Activated CD8-positive, alpha-beta T cell treated with anti-CD3 and anti-CD28 coated beads, Interleukin-2, amount 10 ng/mL, durations not matched to agents 7 days and 5 days (primary cell): ENCODE measurements at regions not wholly inside any gene's neighbourhood (a gene's known extent, or its start where the extent isn't known, plus 50 kb on each side); places are given as distances from the start of the nearest gene placed in this dataset.
A peak's percentile ranks its signal among the peaks of the same experiment; 100 is the strongest.
"Not testable (repeated sequence)": the region's sequence is repeated elsewhere in the genome, so short reads cannot be mapped to it uniquely, and the experiment has no call there.

Experiments used
- ATAC-seq: fragments of 150-1000 bp; cut with Tn5 transposase; one replicate; pipeline ENCODE4 v1.10.0; 2021; ENCODE audit warnings: moderate library complexity
- CTCF ChIA-PET: fragments of 350-600 bp; sonication (Branson Sonifier 250); formaldehyde crosslinking; loops from one replicate; lab custom pipeline; 2021; ENCODE audit warnings: antibody characterized with exemption; lab: Charles Lee
- POLR2A ChIA-PET: fragments of 350-600 bp; sonication (Branson Sonifier 250); formaldehyde crosslinking; loops from one replicate; lab custom pipeline; 2021; ENCODE audit warnings: antibody characterized with exemption; lab: Charles Lee
- DNase-seq: peaks from one replicate; pipeline ENCODE4 v3.0.0-alpha.2; 2020
- H3K27ac Mint-ChIP-seq: one replicate; pipeline ENCODE4 v1.8.0; 2021; ENCODE audit warnings: mild to moderate bottlenecking, mixed read lengths
- H3K27me3 Mint-ChIP-seq: one replicate; pipeline ENCODE4 v1.8.0; 2021; ENCODE audit warnings: low read depth, mixed read lengths
- H3K36me3 Mint-ChIP-seq: one replicate; pipeline ENCODE4 v1.8.0; 2021; ENCODE audit warnings: low read depth, mixed read lengths
- H3K4me1 Mint-ChIP-seq: one replicate; pipeline ENCODE4 v1.8.0; 2021; ENCODE audit warnings: low read depth, mixed read lengths
- H3K4me3 Mint-ChIP-seq: one replicate; pipeline ENCODE4 v1.8.0; 2021; ENCODE audit warnings: mild to moderate bottlenecking, mixed read lengths
- H3K9me3 Mint-ChIP-seq: one replicate; pipeline ENCODE4 v1.8.0; 2022; ENCODE audit warnings: mixed read lengths; ENCODE audit not compliant: insufficient read depth

DNA sequence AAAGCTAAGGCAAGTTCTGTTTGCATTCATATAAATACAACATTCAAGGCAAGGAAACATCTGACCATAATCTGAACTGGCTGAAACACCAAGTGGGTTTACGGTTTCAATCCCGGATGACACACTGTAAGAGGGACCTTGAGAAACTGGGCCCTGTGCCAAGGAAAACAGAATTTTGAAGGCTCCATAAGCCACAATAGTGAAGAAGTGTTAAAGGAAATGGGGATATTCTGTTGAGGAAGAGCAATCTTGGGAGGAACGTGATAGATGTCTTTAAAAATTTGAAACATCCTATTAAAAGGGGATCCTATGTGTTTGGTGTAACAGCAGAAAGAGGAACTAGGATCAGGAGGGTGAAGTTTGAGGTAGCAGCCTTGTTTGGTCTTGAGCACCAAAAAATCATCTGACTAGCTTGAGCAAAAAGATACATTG is 82.4 kb upstream of the TAB2 start:
- H3K27me3 Mint-ChIP-seq = no peaks in the 10 kb centered on the region
- ChIA-PET POLR2A (interaction anchor here (1.7 kb wide), 1 partner anchor 22 kb away, joined by 5 read pairs; no protein-coding TSS in a partner anchor), CTCF (interaction anchor here (1.5 kb wide), 1 partner anchor 98 kb away, joined by 3 read pairs; no protein-coding TSS in a partner anchor)
- peaks cover 60% of the 10 kb centered on the region for H3K36me3 Mint-ChIP-seq
- peak overlapping the region; percentile 87 for H3K27ac Mint-ChIP-seq
- no peak for DNase-seq
- peaks cover 58% of the 10 kb centered on the region for H3K4me1 Mint-ChIP-seq
- H3K9me3 Mint-ChIP-seq = peaks cover 27% of the 10 kb centered on the region
- H3K4me3 Mint-ChIP-seq = no peak overlapping the region
- no peak for ATAC-seq

GRCh38 chr6:149236589-149236988 is 80.9 kb upstream of the TAB2 start:
- Mint-ChIP-seq H3K27me3 (no peaks in the 10 kb centered on the region), H3K4me1 (peaks cover 50% of the 10 kb centered on the region), H3K9me3 (peaks cover 27% of the 10 kb centered on the region), H3K27ac (no peak overlapping the region), H3K36me3 (peaks cover 63% of the 10 kb centered on the region), H3K4me3 (no peak overlapping the region)
- DNase-seq (no peak), ATAC-seq (no peak)
- CTCF ChIA-PET = interaction anchor here (0.6 to 1.0 kb wide), 3 partner anchors 79 to 184 kb away, joined by 3 read pairs; no protein-coding TSS in a partner anchor
- POLR2A ChIA-PET = interaction anchor here (1.3 kb wide), 1 partner anchor 75 kb away, joined by 3 read pairs; no protein-coding TSS in a partner anchor

DNA sequence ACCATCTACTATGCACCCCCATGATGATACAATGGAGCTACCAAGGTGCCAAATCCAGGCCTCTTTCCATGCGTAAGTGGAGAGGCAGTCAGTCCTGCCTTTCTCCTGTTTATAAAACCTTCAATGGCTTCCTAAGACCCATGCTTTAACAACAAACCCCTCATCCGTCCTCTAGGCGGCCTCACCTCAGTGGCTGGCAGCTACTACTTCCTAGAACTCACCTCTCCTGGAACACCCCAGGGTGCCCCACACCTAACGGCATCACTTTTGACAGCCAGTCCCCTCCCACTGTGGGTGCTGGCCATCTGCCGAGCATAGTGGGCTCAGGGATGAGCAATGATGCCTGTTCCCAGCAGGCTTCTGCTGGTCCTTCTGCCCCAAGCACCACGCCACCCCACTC is 80.0 kb upstream of the TAB2 start:
- ChIA-PET CTCF (interaction anchor here (0.6 to 1.0 kb wide), 2 partner anchors 157 to 489 kb away, joined by 3 read pairs; no protein-coding TSS in a partner anchor), POLR2A (interaction anchor here (1.3 kb wide), 1 partner anchor 74 kb away, joined by 3 read pairs; no protein-coding TSS in a partner anchor)
- H3K27ac Mint-ChIP-seq = peak overlapping the region; percentile 50
- H3K36me3 Mint-ChIP-seq = peaks cover 60% of the 10 kb centered on the region
- no peaks in the 10 kb centered on the region for H3K27me3 Mint-ChIP-seq
- DNase-seq (no peak), ATAC-seq (no peak)
- H3K4me1 Mint-ChIP-seq = peaks cover 42% of the 10 kb centered on the region
- H3K4me3 Mint-ChIP-seq = no peak overlapping the region
- H3K9me3 Mint-ChIP-seq = peaks cover 28% of the 10 kb centered on the region

GRCh38 chr6:149239573-149240209 is 77.8 kb upstream of the TAB2 start:
- no peak for ATAC-seq
- H3K4me3 Mint-ChIP-seq = no peak overlapping the region
- CTCF ChIA-PET = no interaction called here

GRCh38 chr6:149242883-149243282 is 74.6 kb upstream of the TAB2 start:
- Mint-ChIP-seq H3K4me3 (no peak overlapping the region), H3K27ac (no peak overlapping the region), H3K36me3 (peaks cover 42% of the 10 kb centered on the region), H3K9me3 (peaks cover 26% of the 10 kb centered on the region), H3K4me1 (peaks cover 18% of the 10 kb centered on the region), H3K27me3 (no peaks in the 10 kb centered on the region)
- DNase-seq (no peak), ATAC-seq (no peak)
- ChIA-PET POLR2A (no interaction called here), CTCF (no interaction called here)

More at GRCh38 chr6:149239573-149240209, 77.8 kb upstream of the TAB2 start:
- H3K27me3 Mint-ChIP-seq = no peaks in the 10 kb centered on the region
- peaks cover 37% of the 10 kb centered on the region for H3K9me3 Mint-ChIP-seq
- no peak overlapping the region for H3K27ac Mint-ChIP-seq
- POLR2A ChIA-PET = interaction anchor here (1.1 kb wide), 1 partner anchor 144 kb away, joined by 4 read pairs; no protein-coding TSS in a partner anchor
- peaks cover 25% of the 10 kb centered on the region for H3K4me1 Mint-ChIP-seq
- peaks cover 66% of the 10 kb centered on the region for H3K36me3 Mint-ChIP-seq
- no peak for DNase-seq

- ATAC-seq = no peak
- no peaks in the 10 kb centered on the region for H3K27me3 Mint-ChIP-seq
- peaks cover 14% of the 10 kb centered on the region for H3K9me3 Mint-ChIP-seq
- no peak overlapping the region for H3K27ac Mint-ChIP-seq
- peaks cover 30% of the 10 kb centered on the region for H3K36me3 Mint-ChIP-seq
- no peak overlapping the region for H3K4me3 Mint-ChIP-seq
- H3K4me1 Mint-ChIP-seq = peaks cover 27% of the 10 kb centered on the region
- POLR2A ChIA-PET = no interaction called here
- CTCF ChIA-PET = no interaction called here
- DNase-seq = no peak
Observed at GRCh38 chr6:149244105-149244504, 73.4 kb upstream of the TAB2 start.

DNA sequence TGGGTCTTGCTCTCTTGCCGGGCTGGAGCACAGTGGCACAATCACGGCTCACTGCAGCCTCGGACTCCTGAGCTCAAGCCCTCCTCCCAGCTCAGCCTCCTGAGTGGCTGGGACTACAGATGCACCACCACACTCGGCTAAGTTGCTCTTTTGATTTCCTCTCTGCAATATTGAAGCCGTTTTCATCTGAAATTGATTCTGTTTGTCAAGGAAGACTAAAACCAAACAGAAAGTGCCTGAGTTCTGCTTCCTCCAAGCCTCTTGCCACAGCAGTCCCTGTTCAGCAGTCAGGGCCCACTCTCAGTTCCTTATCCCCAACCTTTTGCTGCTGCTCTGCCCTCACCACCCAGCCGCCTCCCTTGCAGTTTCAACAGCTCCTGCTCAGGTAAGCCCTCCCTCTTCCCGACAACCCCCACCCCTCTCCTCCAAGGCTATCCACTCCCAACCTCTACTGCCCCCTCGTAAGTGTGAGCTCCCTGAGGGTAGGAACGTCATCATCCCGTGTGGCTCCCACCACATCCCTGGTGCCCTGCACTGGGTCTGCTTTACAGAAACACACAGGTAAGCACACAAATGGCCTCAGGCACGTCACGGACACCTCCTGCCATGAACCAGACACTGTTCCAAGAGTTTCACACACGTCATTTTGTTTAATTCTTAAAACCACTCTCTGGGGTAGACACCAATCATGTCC is 70.7 kb upstream of the TAB2 start:
- ATAC-seq (no peak), DNase-seq (no peak)
- no peak overlapping the region for H3K4me3 Mint-ChIP-seq
- ChIA-PET CTCF (interaction anchor here (1.1 kb wide), 1 partner anchor 54 kb away, joined by 5 read pairs; no protein-coding TSS in a partner anchor), POLR2A (no interaction called here)
- peak overlapping the region; percentile 81 for H3K27ac Mint-ChIP-seq
- peaks cover 14% of the 10 kb centered on the region for H3K9me3 Mint-ChIP-seq
- H3K4me1 Mint-ChIP-seq = peaks cover 37% of the 10 kb centered on the region
- no peaks in the 10 kb centered on the region for H3K27me3 Mint-ChIP-seq
- peaks cover 18% of the 10 kb centered on the region for H3K36me3 Mint-ChIP-seq

DNA sequence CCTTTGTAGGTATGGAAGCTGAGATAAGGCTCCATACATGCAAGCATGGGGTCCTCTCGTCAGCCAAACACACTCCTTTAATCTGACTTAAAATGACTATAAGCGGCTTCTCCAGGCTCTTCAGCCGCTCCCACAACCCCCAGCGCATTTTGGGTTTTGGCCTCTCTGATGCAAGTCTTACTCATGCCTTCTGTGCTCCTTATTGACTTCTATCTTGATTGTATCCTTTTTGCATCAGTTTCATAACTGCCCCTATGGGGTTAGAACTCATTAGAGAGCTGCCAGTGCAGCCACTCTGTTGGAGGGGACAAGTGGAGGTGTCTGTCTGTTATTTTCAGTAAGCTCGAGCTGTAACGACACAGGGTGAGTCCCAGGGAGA is 70.1 kb upstream of the TAB2 start:
- peaks cover 37% of the 10 kb centered on the region for H3K4me1 Mint-ChIP-seq
- peak overlapping the region; percentile 81 for H3K27ac Mint-ChIP-seq
- DNase-seq (no peak), ATAC-seq (no peak)
- peaks cover 13% of the 10 kb centered on the region for H3K9me3 Mint-ChIP-seq
- CTCF ChIA-PET = no interaction called here
- peaks cover 18% of the 10 kb centered on the region for H3K36me3 Mint-ChIP-seq
- H3K27me3 Mint-ChIP-seq = no peaks in the 10 kb centered on the region
- POLR2A ChIA-PET = no interaction called here
- no peak overlapping the region for H3K4me3 Mint-ChIP-seq

GRCh38 chr6:149248263-149248662 is 69.2 kb upstream of the TAB2 start:
- Mint-ChIP-seq H3K36me3 (peaks cover 13% of the 10 kb centered on the region), H3K4me1 (peaks cover 39% of the 10 kb centered on the region), H3K27ac (peak overlapping the region; percentile 72)
- POLR2A ChIA-PET = interaction anchor here (0.6 kb wide), 1 partner anchor 693 kb away, joined by 4 read pairs; no protein-coding TSS in a partner anchor
- DNase-seq, ATAC-seq, H3K4me3 Mint-ChIP-seq, H3K27me3 Mint-ChIP-seq, H3K9me3 Mint-ChIP-seq, CTCF ChIA-PET: not testable (repeated sequence)

DNA sequence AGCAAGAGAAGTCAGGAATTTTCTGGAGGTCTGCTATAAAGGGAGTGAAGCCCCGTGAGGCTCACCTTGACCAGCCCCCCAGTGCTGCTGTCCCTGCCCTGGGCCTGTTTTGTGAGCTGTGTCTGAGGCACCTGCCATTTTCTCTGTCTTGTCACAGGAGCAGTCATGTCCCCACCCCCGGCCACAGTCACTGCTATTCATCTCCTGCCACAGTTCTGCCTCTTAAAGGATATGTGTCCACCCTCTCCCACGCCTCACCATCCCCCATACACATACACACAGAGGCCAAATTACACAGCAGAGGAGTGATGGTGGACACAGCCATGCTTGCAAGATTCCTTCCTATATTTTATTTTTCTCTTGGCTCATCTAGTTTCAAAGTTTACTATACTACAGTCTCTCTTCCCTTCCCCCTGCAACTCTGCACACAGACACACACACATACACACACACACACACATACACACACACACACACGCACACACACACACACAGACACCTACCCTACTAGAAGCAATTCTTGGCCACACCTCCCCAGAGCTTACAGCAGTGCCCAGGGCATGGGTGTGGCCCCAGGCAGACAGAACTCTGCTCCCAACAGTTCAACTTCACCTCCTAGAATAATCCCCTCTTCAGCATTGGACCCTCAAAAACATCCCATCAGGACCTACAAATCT is 68.7 kb upstream of the TAB2 start:
- Mint-ChIP-seq H3K4me1 (peaks cover 34% of the 10 kb centered on the region), H3K36me3 (peaks cover 10% of the 10 kb centered on the region), H3K9me3 (no peaks in the 10 kb centered on the region), H3K27me3 (no peaks in the 10 kb centered on the region), H3K4me3 (peak overlapping the region; percentile 1), H3K27ac (peak overlapping the region; percentile 47)
- ATAC-seq (peak; percentile 51), DNase-seq (peak; percentile 53)
- CTCF ChIA-PET = no interaction called here
- POLR2A ChIA-PET = interaction anchor here (0.6 kb wide), 1 partner anchor 692 kb away, joined by 4 read pairs; no protein-coding TSS in a partner anchor
